ENCODE measurements at regions not wholly inside any gene's neighbourhood (a gene's known extent, or its start where the extent isn't known, plus 50 kb on each side); places are given as distances from the start of the nearest gene placed in this dataset.

DNA sequence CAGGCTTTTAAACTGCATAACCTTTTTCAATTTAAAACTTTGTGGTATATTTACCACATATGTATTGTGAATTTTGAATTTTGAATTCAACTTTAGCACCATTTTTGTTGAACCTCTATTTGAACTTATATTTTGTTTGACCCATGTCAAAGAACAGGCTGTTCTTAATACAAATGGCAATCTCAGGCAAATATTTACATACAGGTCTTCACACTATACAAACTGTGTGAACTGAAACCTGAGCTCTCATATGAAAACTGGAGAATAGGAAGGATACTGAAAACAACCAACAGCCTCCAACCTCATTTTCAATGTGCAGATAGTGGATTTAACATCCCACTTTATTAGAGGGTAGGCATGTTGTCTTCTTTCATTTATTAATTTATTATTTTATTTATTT lies 491.8 kb downstream of the KCNJ3 start:
- H3K27me3 Mint-ChIP-seq (ENCODE audit: unreplicated experiment) = no peaks in the 10 kb centered on the region
- no peak for DNase-seq (ENCODE audit: low spot score)
- TF ChIP-seq, protein P1, sequence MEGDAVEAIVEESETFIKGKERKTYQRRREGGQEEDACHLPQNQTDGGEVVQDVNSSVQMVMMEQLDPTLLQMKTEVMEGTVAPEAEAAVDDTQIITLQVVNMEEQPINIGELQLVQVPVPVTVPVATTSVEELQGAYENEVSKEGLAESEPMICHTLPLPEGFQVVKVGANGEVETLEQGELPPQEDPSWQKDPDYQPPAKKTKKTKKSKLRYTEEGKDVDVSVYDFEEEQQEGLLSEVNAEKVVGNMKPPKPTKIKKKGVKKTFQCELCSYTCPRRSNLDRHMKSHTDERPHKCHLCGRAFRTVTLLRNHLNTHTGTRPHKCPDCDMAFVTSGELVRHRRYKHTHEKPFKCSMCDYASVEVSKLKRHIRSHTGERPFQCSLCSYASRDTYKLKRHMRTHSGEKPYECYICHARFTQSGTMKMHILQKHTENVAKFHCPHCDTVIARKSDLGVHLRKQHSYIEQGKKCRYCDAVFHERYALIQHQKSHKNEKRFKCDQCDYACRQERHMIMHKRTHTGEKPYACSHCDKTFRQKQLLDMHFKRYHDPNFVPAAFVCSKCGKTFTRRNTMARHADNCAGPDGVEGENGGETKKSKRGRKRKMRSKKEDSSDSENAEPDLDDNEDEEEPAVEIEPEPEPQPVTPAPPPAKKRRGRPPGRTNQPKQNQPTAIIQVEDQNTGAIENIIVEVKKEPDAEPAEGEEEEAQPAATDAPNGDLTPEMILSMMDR (IDR thresholded peaks at IDR 0.05; ENCODE audit: unreplicated experiment) = no peak
- H3K27ac Mint-ChIP-seq (ENCODE audit: unreplicated experiment) = no peak overlapping the region
- no peak overlapping the region for H3K4me3 Mint-ChIP-seq (ENCODE audit: unreplicated experiment)
- no peaks in the 10 kb centered on the region for H3K9me3 Mint-ChIP-seq (ENCODE audit: unreplicated experiment)
- no peaks in the 10 kb centered on the region for H3K4me1 Mint-ChIP-seq (ENCODE audit: unreplicated experiment)
- no peaks in the 10 kb centered on the region for H3K36me3 Mint-ChIP-seq (ENCODE audit: low read depth, unreplicated experiment)

DNA sequence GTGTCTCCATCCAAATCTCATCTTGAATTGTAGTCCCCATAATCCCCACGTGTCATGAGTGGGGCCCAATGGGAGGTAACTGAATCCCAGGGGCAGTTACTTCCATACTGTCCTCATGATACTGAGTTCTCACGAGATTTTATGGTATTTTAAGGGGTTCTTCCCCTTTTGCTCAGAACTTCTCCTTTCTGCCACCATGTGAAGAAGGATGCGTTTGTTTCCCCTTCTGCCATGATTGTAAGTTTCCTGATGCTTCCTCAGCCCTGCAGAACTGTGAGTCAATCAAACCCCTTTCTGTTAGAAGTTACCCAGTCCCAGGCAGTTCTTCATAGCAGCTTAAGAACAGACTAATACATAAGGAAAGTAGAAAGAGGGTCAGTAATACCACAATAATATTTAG lies 480.4 kb downstream of the KCNJ3 start:
- Mint-ChIP-seq H3K4me3 (ENCODE audit: unreplicated experiment) (no peak overlapping the region), H3K9me3 (ENCODE audit: unreplicated experiment) (no peaks in the 10 kb centered on the region), H3K27ac (ENCODE audit: unreplicated experiment) (no peak overlapping the region), H3K27me3 (ENCODE audit: unreplicated experiment) (no peaks in the 10 kb centered on the region), H3K36me3 (ENCODE audit: low read depth, unreplicated experiment) (no peaks in the 10 kb centered on the region), H3K4me1 (ENCODE audit: unreplicated experiment) (peaks cover 3% of the 10 kb centered on the region)
- DNase-seq (ENCODE audit: low spot score) = no peak
- TF ChIP-seq, protein P1 (IDR thresholded peaks at IDR 0.05; ENCODE audit: unreplicated experiment) = no peak

DNA sequence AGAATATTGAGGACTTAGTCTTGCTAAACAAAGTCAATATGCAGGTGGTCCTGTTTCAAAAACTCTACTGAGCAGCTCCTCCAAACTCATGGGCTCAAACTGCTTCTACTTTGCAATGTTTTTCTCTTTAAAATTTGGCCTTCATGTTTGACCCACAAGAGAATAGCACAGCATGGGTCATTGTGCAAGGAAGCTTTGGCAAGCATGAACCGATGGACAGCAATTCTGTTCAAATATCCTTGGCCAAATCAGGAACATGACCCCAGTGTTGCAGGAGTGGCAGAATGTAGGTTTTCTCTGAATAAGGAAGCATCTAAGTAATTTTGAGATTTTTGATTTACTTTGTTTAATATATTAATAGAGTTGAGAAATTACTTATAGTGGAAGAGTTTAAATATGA lies 477.9 kb downstream of the KCNJ3 start:
- TF ChIP-seq, protein P1 (IDR thresholded peaks at IDR 0.05; ENCODE audit: unreplicated experiment) = no peak
- Mint-ChIP-seq H3K4me1 (ENCODE audit: unreplicated experiment) (no peaks in the 10 kb centered on the region), H3K27ac (ENCODE audit: unreplicated experiment) (no peak overlapping the region), H3K9me3 (ENCODE audit: unreplicated experiment) (no peaks in the 10 kb centered on the region), H3K4me3 (ENCODE audit: unreplicated experiment) (no peak overlapping the region), H3K27me3 (ENCODE audit: unreplicated experiment) (no peaks in the 10 kb centered on the region), H3K36me3 (ENCODE audit: low read depth, unreplicated experiment) (no peaks in the 10 kb centered on the region)
- no peak for DNase-seq (ENCODE audit: low spot score)

DNA sequence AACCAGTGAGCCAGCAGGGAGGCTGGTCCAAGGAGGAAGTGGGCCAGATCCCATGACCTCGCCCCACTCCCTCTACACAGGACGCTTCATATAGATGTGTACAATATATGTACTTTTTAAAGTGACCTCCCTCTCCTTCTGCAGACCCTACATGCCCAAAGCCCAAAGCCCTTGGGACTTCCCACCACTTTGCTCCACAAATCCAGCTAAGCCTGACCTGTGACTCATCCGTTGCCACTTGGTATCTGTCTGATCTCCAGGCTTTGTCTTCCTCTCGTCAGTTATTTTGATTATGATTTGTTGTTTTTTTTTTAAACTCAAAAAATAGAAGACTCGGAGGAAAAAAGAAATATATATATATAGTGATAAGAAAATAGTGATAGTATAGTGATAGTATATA lies 470.8 kb downstream of the KCNJ3 start:
- no peaks in the 10 kb centered on the region for H3K9me3 Mint-ChIP-seq (ENCODE audit: unreplicated experiment)
- H3K36me3 Mint-ChIP-seq (ENCODE audit: low read depth, unreplicated experiment) = no peaks in the 10 kb centered on the region
- H3K27ac Mint-ChIP-seq (ENCODE audit: unreplicated experiment) = no peak overlapping the region
- no peaks in the 10 kb centered on the region for H3K27me3 Mint-ChIP-seq (ENCODE audit: unreplicated experiment)
- no peak overlapping the region for H3K4me3 Mint-ChIP-seq (ENCODE audit: unreplicated experiment)
- TF ChIP-seq, protein P1 (IDR thresholded peaks at IDR 0.05; ENCODE audit: unreplicated experiment) = no peak
- no peaks in the 10 kb centered on the region for H3K4me1 Mint-ChIP-seq (ENCODE audit: unreplicated experiment)
- DNase-seq (ENCODE audit: low spot score) = no peak

DNA sequence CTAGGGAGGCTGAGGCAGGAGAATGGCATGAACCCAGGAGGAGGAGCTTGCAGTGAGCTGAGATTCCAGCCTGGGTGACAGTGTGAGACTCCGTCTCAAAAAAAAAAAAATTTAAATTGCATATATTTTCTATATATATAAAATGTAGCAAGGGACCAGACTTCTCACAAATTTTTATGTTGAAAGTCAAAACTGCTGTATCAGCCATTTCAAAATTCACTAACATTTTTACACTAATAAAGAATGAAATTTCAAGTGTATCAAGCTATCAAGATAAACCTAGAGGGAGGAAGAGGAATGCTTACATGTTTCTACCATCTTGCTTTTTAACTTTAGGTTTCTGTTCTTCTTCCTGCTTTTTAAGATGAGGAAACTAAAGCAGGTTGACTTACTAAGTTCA lies 464.0 kb downstream of the KCNJ3 start:
- no peaks in the 10 kb centered on the region for H3K36me3 Mint-ChIP-seq (ENCODE audit: low read depth, unreplicated experiment)

More for the DNA sequence above, 464.0 kb downstream of the KCNJ3 start:
- DNase-seq (ENCODE audit: low spot score) = no peak
- Mint-ChIP-seq H3K27ac (ENCODE audit: unreplicated experiment) (no peak overlapping the region), H3K27me3 (ENCODE audit: unreplicated experiment) (no peaks in the 10 kb centered on the region), H3K4me1 (ENCODE audit: unreplicated experiment) (no peaks in the 10 kb centered on the region), H3K4me3 (ENCODE audit: unreplicated experiment) (no peak overlapping the region), H3K9me3 (ENCODE audit: unreplicated experiment) (no peaks in the 10 kb centered on the region)
- TF ChIP-seq, protein P1 (IDR thresholded peaks at IDR 0.05; ENCODE audit: unreplicated experiment) = no peak
